Dermis microvascular lymphatic vessel endothelial cell (primary cell): ENCODE measurements at regions not wholly inside any gene's neighbourhood (a gene's known extent, or its start where the extent isn't known, plus 50 kb on each side); places are given as distances from the start of the nearest gene placed in this dataset.
A peak's percentile ranks its signal among the peaks of the same experiment; 100 is the strongest.
"Not testable (repeated sequence)": the region's sequence is repeated elsewhere in the genome, so short reads cannot be mapped to it uniquely, and the experiment has no call there.

Experiments used
- DNase-seq, 2 donors: peaks; one replicate each; pipeline versions ENCODE4 v3.0.0 to v3.0.0-alpha.2; 2010; ENCODE audit warnings: low read depth in 2 of 2

DNA sequence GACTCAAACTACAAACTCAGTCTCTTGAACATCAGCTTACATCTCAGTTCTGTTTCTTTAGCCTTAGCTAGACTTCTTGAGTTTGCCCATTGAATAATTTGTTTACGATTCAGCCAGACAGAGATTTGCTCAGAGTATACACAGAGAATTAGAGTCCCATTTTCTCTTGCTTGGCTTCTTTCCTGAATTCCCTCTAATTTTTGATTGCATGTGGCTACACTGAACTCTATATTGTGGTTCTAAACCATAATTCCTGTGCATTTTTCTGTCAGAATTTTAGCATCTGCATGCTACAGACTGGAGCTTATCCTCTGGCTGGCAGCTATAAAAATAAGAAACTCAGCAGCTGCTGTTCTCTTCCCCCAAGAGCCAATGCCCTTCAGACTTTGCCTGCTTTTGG is 354.9 kb downstream of the MDFIC start:
- no peak for DNase-seq

GRCh38 chr7:115273855-115274254 is 352.0 kb downstream of the MDFIC start:
- not testable (repeated sequence) for DNase-seq

DNA sequence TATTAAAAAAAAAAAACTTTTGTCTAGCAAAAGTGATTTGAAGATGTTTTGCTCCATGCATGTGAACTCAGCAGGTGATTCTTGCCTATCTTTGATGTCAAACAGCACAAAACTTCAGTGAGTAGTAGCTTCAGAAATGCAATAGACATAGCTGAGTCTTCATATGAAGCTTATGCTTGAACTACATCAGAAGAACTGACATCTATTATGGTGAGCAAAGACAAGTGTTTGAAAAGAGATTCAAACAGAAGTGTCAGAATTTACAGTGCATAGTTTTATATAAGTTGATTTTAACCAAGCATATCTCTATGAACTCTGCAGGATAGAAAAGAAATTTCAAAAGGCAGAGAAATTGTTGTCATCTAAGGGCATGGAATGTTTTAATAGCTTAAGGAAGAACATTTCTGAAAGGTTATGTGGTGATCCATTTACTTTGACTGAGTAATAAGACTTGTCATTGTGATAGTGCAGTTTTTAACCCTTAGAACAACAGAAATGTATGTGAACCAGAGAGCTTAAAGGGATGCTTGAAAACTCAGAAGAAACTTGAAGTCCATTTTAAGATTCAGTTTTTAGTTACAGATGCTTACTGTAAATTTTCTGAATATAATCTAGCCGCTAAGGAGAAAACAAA is 351.4 kb downstream of the MDFIC start:
- DNase-seq = no peak

DNA sequence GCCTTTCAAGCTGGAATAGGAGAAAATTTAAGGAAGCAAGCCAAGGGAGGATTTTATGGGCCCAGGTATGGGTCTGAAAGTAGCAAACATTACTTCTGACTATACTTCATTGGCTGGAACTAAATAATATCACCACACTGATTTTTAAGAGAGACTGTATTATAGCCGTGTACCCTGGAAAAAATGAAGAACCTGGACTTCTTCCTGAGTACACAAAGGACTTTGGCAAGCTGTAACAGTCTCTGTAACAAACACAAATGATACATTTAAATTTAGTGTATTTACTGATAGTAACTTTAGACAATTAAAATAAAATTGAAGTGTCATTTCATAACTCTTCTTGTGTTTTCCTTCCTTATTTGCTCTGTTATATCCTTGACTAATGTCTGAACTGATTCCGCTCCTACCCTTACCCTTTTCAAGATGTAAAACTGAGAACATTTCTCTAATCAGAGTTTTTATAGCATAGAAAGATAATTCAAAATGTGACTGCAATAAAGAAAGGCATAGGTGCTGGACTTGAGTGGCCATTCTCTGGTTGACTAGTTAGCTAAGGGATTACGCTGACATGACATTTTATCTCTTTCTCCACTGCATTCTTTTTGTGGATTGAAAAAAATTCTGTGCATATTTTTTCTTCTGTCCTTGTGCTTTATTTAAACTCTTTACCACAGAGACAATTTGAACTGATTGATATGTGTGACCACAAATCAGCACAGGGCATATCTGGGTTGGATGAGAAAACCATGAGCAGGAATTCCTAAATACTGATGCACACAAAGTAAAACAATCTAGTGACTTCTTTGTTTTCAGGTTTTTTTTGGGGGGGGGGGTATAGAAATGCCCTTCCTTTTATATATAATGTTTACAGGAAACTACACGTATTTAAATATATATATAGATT is 349.7 kb downstream of the MDFIC start:
- no peak for DNase-seq

- DNase-seq = no peak
These were observed 347.6 kb downstream of the MDFIC start for GRCh38 chr7:115269486-115269885.

DNA sequence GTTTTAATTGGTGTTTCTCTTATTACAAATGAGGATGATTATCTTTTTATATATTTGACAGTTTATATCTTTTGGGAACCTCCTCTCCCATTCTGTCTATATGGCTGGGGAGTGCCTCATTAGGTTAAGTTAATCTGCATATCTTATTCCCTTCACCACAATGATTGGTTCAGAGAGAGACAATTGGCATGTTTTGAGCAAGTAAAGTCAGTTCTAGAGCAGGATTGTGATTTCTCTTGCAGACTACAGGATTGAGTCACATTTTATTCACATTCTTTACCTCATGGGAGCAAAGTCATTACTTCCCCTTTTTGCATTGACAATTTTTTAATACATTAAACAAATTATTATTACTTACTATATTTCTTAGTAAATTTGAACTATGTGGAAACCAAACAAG is 345.6 kb downstream of the MDFIC start:
- no peak for DNase-seq

DNA sequence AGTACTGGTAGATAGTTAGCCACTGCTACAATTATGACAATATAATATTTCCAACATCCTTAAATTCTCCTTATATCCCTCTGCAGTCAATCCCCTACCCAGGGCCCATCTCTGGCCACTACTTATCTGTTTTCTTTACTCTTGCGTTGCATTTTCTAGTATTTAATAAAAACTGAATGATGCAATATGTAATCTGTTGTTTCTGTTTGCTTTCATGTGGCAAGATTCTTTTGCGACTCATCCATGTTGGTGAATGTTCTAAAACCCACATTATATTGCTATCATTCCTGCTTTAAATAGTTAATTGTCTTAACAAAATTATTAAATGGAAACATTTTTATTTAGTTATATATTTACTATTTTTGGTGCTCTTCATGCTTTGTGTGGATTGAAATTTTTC is 338.5 kb downstream of the MDFIC start:
- DNase-seq = no peak

GRCh38 chr7:115252461-115252860 is 330.6 kb downstream of the MDFIC start:
- DNase-seq = no peak

- peak in 1 of 2 donors; percentile 53 for DNase-seq
These were observed 327.2 kb downstream of the MDFIC start for GRCh38 chr7:115249080-115249479.

GRCh38 chr7:115241151-115241550 is 319.3 kb downstream of the MDFIC start:
- DNase-seq = no peak

GRCh38 chr7:115240242-115240641 is 318.3 kb downstream of the MDFIC start:
- no peak for DNase-seq

DNA sequence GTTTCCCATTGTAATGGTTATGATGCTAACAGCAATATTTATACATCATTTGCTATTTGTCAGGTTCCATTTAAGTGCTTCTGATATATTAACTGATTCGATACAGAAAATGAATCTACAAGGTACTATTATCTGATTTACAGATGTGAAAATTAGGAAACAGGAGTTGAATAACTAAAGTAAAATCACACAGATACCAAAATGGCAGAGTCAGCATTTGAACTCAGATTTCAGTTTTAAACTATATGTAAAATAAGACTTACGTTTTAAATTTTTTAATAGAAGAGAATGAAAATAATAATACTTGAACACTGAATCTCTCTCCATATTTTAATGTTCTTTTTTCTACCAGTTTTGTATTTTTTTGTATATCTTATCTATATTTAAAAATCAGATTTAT is 313.2 kb downstream of the MDFIC start:
- no peak for DNase-seq

- no peak for DNase-seq
These were observed 311.9 kb downstream of the MDFIC start for GRCh38 chr7:115233809-115234208.

DNA sequence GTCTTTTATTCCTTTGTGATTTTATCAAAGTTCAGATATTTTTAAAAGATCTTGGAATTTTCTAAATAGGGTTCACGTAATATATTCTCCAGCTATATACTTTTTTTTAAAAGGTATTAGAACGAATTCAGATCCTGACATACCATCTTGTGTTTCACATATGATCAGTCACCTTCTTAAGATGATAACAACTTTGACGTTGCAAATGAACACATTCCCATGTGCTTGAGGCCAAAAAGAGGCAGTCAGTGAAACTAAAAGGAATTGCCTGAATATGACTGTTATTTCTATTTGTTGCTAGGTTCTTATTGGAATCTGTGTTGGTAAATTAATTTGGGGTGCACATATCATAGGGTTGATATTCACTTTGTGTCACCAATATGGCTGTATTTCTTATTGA is 310.1 kb downstream of the MDFIC start:
- DNase-seq = no peak

GRCh38 chr7:115230882-115231571 is 309.1 kb downstream of the MDFIC start:
- DNase-seq = peak; percentile 86 to 95

DNA sequence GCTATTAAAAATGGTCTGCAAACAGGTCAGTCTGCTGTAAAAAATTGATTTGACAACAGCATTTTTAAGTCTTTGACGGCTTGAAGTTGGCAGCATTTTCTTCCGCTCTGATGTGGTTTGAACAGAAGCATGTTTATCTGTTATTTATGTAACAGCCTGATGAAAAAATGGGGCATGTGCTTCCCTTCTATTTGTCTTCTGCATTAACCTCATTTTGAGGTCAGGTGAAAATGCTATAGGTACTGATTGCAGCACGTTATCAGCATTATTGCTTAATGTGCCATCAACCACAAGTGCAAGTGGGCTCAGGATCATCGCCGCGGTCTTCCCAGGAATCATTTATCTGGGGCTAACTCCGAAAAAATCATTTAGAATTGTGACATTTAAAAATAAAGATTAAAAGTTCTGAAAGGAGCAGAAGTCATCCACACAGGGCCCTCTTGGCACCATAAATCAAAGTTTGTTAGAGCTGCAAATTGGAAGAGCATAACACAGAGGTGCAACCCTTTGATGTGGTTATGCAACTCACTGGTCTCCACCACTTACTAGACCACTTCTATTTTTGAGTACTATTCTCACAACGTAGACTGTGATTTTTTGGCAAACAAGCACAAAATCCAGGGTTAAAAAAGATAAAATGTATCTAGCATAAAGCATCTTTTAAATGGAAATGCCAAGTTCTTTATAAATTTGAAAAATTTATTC is 307.7 kb downstream of the MDFIC start:
- no peak for DNase-seq

DNA sequence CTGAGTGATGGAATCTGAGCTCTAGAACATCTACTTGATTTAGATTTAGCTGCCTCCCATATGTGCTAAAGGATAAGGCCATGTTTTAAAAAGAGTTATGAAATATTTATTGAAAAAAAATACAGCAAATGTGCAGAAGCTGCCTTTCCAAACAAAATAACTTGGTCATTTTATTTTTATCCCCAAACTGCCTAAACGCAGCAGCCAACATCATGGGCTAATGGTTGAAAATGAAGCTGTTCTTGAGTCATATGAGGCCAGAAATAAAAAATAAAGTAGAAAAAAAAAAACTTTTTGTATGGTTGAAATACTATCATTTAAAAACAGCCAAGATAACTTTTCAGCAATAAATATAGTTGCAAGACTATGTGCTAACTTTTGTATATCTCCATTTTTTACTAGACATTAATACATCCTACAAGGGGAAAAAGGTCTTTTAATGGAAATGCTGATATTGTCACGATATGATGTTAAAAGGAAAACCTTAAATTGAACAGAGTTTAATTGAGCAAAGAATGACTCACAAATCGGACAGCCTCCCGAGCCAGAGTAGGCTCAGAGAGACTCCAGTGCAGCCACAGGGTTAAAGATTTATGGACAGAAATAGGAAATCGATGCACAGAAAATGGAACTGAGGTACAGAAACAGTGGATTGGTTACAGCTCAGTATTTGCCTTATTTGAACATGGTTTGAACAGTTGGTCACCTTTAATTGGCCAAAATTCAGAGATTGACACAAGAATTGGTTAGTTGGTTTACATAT is 305.8 kb downstream of the MDFIC start:
- no peak for DNase-seq

DNA sequence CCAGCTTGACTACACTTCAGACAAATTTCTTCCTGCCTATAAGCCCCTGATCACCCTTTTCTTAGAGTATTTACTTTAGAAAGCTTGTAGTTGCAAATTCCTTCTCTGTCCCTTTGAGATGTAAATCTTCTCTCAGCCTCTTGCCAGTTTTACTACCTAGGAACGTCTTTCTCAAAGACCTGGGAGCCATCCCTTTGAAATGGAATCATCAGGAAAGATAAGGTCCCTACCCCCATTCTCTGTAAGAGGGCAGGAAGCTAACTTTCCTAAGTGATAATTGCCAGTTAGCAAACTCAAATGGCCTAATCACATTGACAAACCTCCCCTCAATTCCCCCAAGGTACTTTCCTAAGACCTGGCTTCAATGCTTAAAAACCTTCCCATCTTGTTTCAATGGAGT is 304.5 kb downstream of the MDFIC start:
- DNase-seq = no peak

DNA sequence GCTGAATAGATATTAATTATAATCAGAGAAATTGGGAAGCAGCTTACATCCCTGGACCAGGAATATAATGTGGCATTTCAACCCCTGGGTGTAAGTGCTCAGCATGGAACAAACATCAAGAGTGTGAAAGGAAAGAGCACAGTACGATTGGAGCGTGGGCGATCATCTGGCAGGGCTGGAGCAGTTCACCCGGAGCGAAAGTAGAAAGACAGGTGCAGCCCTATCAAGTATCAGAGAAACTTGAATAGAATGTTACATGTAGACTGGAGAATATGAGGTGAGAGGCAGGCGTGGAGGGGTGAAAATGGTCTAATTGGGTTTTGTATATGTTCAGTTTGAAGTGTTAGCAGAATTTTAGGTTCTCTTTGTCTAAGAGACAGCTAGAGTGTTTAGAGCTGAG is 303.0 kb downstream of the MDFIC start:
- no peak for DNase-seq

DNA sequence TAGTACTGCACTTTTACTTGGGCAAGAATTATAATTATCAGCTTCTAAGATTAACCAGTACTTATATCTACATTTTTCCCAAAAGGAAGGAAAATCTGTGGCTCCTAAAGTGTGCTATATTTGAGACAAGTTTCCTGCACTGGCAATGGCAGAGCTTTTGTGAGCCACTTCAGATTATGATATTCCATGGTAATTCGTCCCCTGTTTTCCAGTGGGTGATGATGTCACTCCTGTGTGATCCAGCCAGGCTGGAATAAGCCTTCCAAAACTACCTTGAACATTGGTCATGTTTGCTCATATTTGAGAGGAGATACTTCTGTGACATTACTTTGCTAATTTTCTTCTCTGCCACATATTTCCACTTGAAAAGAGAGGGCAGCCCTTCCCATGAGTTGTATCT is 302.1 kb downstream of the MDFIC start:
- no peak for DNase-seq

DNA sequence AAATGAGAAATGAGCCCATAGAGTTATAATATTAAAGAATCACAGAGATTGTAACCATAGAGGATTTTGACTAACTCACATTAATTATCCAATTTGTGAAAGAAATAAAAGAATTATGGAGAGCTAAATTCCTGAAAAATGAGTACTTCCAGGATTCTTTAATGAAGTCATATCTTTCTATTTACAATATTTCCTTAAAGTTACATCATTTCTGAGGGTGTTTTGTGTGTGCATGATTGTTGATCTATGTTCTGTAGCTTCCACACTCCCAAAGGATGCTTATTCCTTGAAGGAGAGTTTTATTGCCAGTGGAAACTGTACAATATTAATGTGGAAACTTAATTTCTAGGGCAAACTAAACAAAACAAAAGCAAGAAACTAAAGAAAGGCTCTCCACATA is 299.6 kb downstream of the MDFIC start:
- DNase-seq = no peak
